ENCODE measurements at regions not wholly inside any gene's neighbourhood (a gene's known extent, or its start where the extent isn't known, plus 50 kb on each side); places are given as distances from the start of the nearest gene placed in this dataset.

GRCh38 chr12:102601621-102602020, 121.3 kb upstream of the IGF1 start:
- DNase-seq (ENCODE audit: low read depth in 4 of 4, low spot score in 1 of 4): no peak

GRCh38 chr12:102596687-102597086, 116.3 kb upstream of the IGF1 start:
- DNase-seq (ENCODE audit: low read depth in 4 of 4, low spot score in 1 of 4): no peak

GRCh38 chr12:102596031-102596430, 115.7 kb upstream of the IGF1 start:
- DNase-seq (ENCODE audit: low read depth in 4 of 4, low spot score in 1 of 4): no peak

- DNase-seq (ENCODE audit: low read depth in 4 of 4, low spot score in 1 of 4): no peak
Measured at GRCh38 chr12:102595315-102595714, 115.0 kb upstream of the IGF1 start.

- no peak for DNase-seq (ENCODE audit: low read depth in 4 of 4, low spot score in 1 of 4)
Measured at GRCh38 chr12:102593134-102593533, 112.8 kb upstream of the IGF1 start.

GRCh38 chr12:102592134-102592533, 111.8 kb upstream of the IGF1 start:
- no peak for DNase-seq (ENCODE audit: low read depth in 4 of 4, low spot score in 1 of 4)

- no peak for DNase-seq (ENCODE audit: low read depth in 4 of 4, low spot score in 1 of 4)
Measured at GRCh38 chr12:102573237-102573636, 92.9 kb upstream of the IGF1 start.

GRCh38 chr12:102571889-102572288, 91.5 kb upstream of the IGF1 start:
- DNase-seq (ENCODE audit: low read depth in 4 of 4, low spot score in 1 of 4): no peak

GRCh38 chr12:102570256-102570655, 89.9 kb upstream of the IGF1 start:
- DNase-seq (ENCODE audit: low read depth in 4 of 4, low spot score in 1 of 4): no peak

- DNase-seq (ENCODE audit: low read depth in 4 of 4, low spot score in 1 of 4): no peak
Measured at GRCh38 chr12:102569803-102570202, 89.4 kb upstream of the IGF1 start.

- DNase-seq (ENCODE audit: low read depth in 4 of 4, low spot score in 1 of 4): no peak
Measured at GRCh38 chr12:102568276-102568675, 87.9 kb upstream of the IGF1 start.

GRCh38 chr12:102567031-102567985, 86.9 kb upstream of the IGF1 start:
- no peak for DNase-seq (ENCODE audit: low read depth in 4 of 4, low spot score in 1 of 4)

- no peak for DNase-seq (ENCODE audit: low read depth in 4 of 4, low spot score in 1 of 4)
Measured at GRCh38 chr12:102565555-102565954, 85.2 kb upstream of the IGF1 start.

GRCh38 chr12:102564026-102564425, 83.7 kb upstream of the IGF1 start:
- no peak for DNase-seq (ENCODE audit: low read depth in 4 of 4, low spot score in 1 of 4)

GRCh38 chr12:102562836-102563425, 82.6 kb upstream of the IGF1 start:
- no peak for DNase-seq (ENCODE audit: low read depth in 4 of 4, low spot score in 1 of 4)

- no peak for DNase-seq (ENCODE audit: low read depth in 4 of 4, low spot score in 1 of 4)
Measured at GRCh38 chr12:102551186-102551585, 70.8 kb upstream of the IGF1 start.

GRCh38 chr12:102549691-102550090, 69.3 kb upstream of the IGF1 start:
- DNase-seq (ENCODE audit: low read depth in 4 of 4, low spot score in 1 of 4): no peak

- DNase-seq (ENCODE audit: low read depth in 4 of 4, low spot score in 1 of 4): no peak
Measured at GRCh38 chr12:102548543-102548942, 68.2 kb upstream of the IGF1 start.

- no peak for DNase-seq (ENCODE audit: low read depth in 4 of 4, low spot score in 1 of 4)
Measured at GRCh38 chr12:102543494-102544485, 63.4 kb upstream of the IGF1 start.

- DNase-seq (ENCODE audit: low read depth in 4 of 4, low spot score in 1 of 4): no peak
Measured at GRCh38 chr12:102542816-102543440, 62.6 kb upstream of the IGF1 start.

GRCh38 chr12:102540815-102541385, 60.5 kb upstream of the IGF1 start:
- no peak for DNase-seq (ENCODE audit: low read depth in 4 of 4, low spot score in 1 of 4)

Measured in stimulated activated CD4-positive, alpha-beta T cell treated with anti-CD3 and anti-CD28 coated beads, Interleukin-1b, Interleukin-23, amount 100 ng/mL, for 24 hours (primary cell).